22Rv1 (cell line): ENCODE measurements at regions not wholly inside any gene's neighbourhood (a gene's known extent, or its start where the extent isn't known, plus 50 kb on each side); places are given as distances from the start of the nearest gene placed in this dataset.

Experiments
- ZFX ChIP-seq: fragments of 450-650 bp; IDR thresholded peaks from 2 replicates; pipeline ENCODE4 v1.6.1; 2017; ENCODE audit warnings: antibody characterized with exemption, borderline replicate concordance
- TF ChIP-seq, protein P1 (sequence below): fragments of 450-650 bp; IDR thresholded peaks from 2 replicates; pipeline ENCODE4 v1.5.1; 2017; ENCODE audit warnings: mild to moderate bottlenecking

DNA sequence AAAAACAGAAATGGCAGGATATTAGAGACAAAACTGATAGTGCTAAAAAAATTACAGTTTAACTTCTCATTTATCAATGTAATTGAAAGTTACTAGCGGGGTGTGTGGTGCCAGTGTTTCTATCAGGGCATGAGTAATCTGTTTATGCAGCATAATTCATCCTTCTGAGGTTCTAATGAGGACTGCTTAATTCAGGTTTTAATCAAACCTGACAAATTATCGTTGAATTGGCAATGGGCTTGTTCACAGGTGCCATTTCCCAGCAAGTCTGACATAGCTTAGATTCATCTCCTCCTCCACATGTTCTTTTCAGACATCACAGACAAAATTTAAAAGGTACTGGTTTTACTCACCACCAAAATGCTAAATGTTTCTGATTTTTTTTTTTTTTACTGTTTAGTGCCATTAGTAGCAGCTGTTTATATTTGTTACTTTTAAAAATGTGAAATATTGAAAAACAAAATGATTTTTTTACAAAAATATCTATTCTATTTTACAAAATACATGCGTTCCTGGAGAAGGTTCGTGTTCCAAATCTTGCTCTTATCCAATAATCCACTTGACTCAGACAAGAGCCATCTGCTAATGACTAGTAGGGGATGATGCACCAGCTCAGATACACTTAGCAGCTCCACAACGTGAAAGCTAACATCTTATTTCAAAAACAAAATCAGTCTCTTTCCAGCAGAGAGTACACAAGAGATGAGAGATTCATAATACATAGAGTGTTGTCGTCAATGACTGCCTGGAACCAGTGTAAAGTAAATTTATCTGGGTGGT lies 447.7 kb upstream of the DPPA4 start:
- TF ChIP-seq, protein P1, sequence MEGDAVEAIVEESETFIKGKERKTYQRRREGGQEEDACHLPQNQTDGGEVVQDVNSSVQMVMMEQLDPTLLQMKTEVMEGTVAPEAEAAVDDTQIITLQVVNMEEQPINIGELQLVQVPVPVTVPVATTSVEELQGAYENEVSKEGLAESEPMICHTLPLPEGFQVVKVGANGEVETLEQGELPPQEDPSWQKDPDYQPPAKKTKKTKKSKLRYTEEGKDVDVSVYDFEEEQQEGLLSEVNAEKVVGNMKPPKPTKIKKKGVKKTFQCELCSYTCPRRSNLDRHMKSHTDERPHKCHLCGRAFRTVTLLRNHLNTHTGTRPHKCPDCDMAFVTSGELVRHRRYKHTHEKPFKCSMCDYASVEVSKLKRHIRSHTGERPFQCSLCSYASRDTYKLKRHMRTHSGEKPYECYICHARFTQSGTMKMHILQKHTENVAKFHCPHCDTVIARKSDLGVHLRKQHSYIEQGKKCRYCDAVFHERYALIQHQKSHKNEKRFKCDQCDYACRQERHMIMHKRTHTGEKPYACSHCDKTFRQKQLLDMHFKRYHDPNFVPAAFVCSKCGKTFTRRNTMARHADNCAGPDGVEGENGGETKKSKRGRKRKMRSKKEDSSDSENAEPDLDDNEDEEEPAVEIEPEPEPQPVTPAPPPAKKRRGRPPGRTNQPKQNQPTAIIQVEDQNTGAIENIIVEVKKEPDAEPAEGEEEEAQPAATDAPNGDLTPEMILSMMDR, result no peak
- TF ChIP-seq ZFX, result no peak
